ENCODE measurements at regions not wholly inside any gene's neighbourhood (a gene's known extent, or its start where the extent isn't known, plus 50 kb on each side); places are given as distances from the start of the nearest gene placed in this dataset.

GRCh38 chr20:55544638-55545037 lies 460.7 kb downstream of the CBLN4 start:
- TF ChIP-seq CTCF (IDR thresholded peaks at IDR 0.05) = no peak
- no peak for TF ChIP-seq POLR2A (IDR thresholded peaks at IDR 0.05)

Data from prostate gland (tissue), 2 donors.